CD4-positive, alpha-beta memory T cell (primary cell): ENCODE measurements at regions not wholly inside any gene's neighbourhood (a gene's known extent, or its start where the extent isn't known, plus 50 kb on each side); places are given as distances from the start of the nearest gene placed in this dataset.
"Not testable (repeated sequence)": the region's sequence is repeated elsewhere in the genome, so short reads cannot be mapped to it uniquely, and the experiment has no call there.

ENCODE experiments used
- CTCF ChIA-PET: fragments of 350-600 bp; sonication (Branson Sonifier 250); formaldehyde crosslinking; loops from one replicate; lab custom pipeline; 2021; ENCODE audit warnings: inconsistent platforms; ENCODE audit not compliant: partially characterized antibody; lab: Charles Lee
- POLR2A ChIA-PET: fragments of 350-600 bp; sonication (Branson Sonifier 250); formaldehyde crosslinking; loops from one replicate; lab custom pipeline; 2021; ENCODE audit not compliant: partially characterized antibody; lab: Charles Lee
- DNase-seq, 5 donors: peaks; one replicate each; pipeline versions ENCODE4 v3.0.0 to v3.0.0-alpha.2; 2020 to 2022; ENCODE audit warnings: mixed read lengths in 1 of 5
- H3K27ac ChIP-seq: one replicate; pipeline ENCODE4 v1.7.0; 2013; ENCODE audit warnings: low read depth, low read length
- H3K27me3 ChIP-seq: 2 replicates; pipeline ENCODE4 v1.7.0; 2013; ENCODE audit warnings: mild to moderate bottlenecking, low read length, moderate library complexity; ENCODE audit not compliant: insufficient read depth
- H3K36me3 ChIP-seq: 2 replicates; pipeline ENCODE4 v1.7.0; 2013; ENCODE audit warnings: mild to moderate bottlenecking, low read length, moderate library complexity; ENCODE audit not compliant: insufficient read depth
- H3K4me1 ChIP-seq: 2 replicates; pipeline ENCODE4 v1.7.0; 2013; ENCODE audit warnings: mild to moderate bottlenecking, low read length, moderate library complexity; ENCODE audit not compliant: insufficient read depth
- H3K4me3 ChIP-seq, 2 donors: one replicate each; pipeline ENCODE4 v1.7.0; 2013; ENCODE audit warnings: low read length in 2 of 2, mild to moderate bottlenecking in 1 of 2
- H3K9me3 ChIP-seq, 2 donors: one replicate each; pipeline ENCODE4 v1.7.0; 2013; ENCODE audit warnings: low read length in 2 of 2, control low read depth in 1 of 2; ENCODE audit not compliant: control insufficient read depth in 1 of 2
- H3K27ac Mint-ChIP-seq, 7 donors: one replicate each; pipeline ENCODE4 v1.8.0; 2020 to 2021; ENCODE audit warnings: mixed read lengths in 7 of 7, mild to moderate bottlenecking in 6 of 7, inconsistent platforms in 3 of 7, moderate library complexity in 3 of 7
- H3K27me3 Mint-ChIP-seq, 2 donors: one replicate each; pipeline ENCODE4 v1.8.0; 2020 to 2021; ENCODE audit warnings: mixed read lengths in 2 of 2
- H3K36me3 Mint-ChIP-seq, 2 donors: one replicate each; pipeline ENCODE4 v1.8.0; 2020 to 2021; ENCODE audit warnings: mixed read lengths in 2 of 2, inconsistent platforms in 1 of 2, mild to moderate bottlenecking in 1 of 2
- H3K4me1 Mint-ChIP-seq, 4 donors: one replicate each; pipeline ENCODE4 v1.8.0; 2020 to 2021; ENCODE audit warnings: mixed read lengths in 4 of 4, mild to moderate bottlenecking in 1 of 4
- H3K4me3 Mint-ChIP-seq, 8 donors: one replicate each; pipeline ENCODE4 v1.8.0; 2020 to 2021; ENCODE audit warnings: mixed read lengths in 8 of 8, mild to moderate bottlenecking in 7 of 8, moderate library complexity in 6 of 8, inconsistent platforms in 3 of 8
- H3K9me3 Mint-ChIP-seq, 8 donors: one replicate each; pipeline ENCODE4 v1.8.0; 2020 to 2021; ENCODE audit warnings: mixed read lengths in 8 of 8, mild to moderate bottlenecking in 5 of 8, inconsistent platforms in 3 of 8, moderate library complexity in 1 of 8
- intact Hi-C: fragments of 100-400 bp; cut with micrococcal nuclease; formaldehyde crosslinking; loops from one replicate; pipeline ENCODE4 v1.15.1; 2023

- no peaks in the 10 kb centered on the region for H3K4me1 Mint-ChIP-seq
- POLR2A ChIA-PET: no interaction called here
- H3K9me3 Mint-ChIP-seq: peaks cover 2 to 18% (median 10%) of the 10 kb centered on the region in 8 donors
- H3K4me3 ChIP-seq: no peak overlapping the region
- CTCF ChIA-PET: no interaction called here
- H3K27me3 Mint-ChIP-seq: no peaks in the 10 kb centered on the region
- no peak overlapping the region for H3K27ac ChIP-seq
- intact Hi-C loops: no loop called here
- no peak overlapping the region for H3K27ac Mint-ChIP-seq
- no peaks in the 10 kb centered on the region for H3K36me3 ChIP-seq
- no peak overlapping the region for H3K4me3 Mint-ChIP-seq
- H3K4me1 ChIP-seq: no peaks in the 10 kb centered on the region
- H3K9me3 ChIP-seq: no peaks in the 10 kb centered on the region
- DNase-seq: no peak
- no peaks in the 10 kb centered on the region for H3K27me3 ChIP-seq
- no peaks in the 10 kb centered on the region for H3K36me3 Mint-ChIP-seq
Observed at GRCh38 chr9:108048406-108049025, 558.9 kb upstream of the KLF4 start.

DNA sequence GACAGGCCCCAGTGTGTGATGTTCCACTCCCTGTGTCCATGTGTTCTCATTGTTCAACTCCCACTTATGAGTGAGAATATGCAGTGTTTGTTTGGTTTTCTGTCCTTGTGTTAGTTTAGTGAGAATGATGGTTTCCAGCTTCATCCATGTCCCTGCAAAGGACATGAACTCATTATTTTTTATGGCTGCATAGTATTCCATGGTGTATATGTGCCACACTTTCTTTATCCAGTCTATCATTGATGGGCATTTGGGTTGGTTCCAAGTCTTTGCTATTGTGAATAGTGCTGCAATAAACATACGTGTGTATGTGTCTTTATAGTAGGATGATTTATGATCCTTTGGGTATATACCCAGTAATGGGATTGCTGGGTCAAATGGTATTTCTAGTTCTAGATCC, 558.2 kb upstream of the KLF4 start:
- H3K36me3 ChIP-seq, H3K9me3 ChIP-seq, H3K36me3 Mint-ChIP-seq, POLR2A ChIA-PET, DNase-seq, H3K27me3 Mint-ChIP-seq, H3K4me3 ChIP-seq, H3K4me3 Mint-ChIP-seq, H3K27ac Mint-ChIP-seq, CTCF ChIA-PET, H3K27me3 ChIP-seq, H3K27ac ChIP-seq, H3K4me1 Mint-ChIP-seq, H3K4me1 ChIP-seq, intact Hi-C loops: not testable (repeated sequence)
- H3K9me3 Mint-ChIP-seq: peaks cover 3 to 18% (median 11%) of the 10 kb centered on the region in 8 donors

GRCh38 chr9:108047264-108047663, 557.7 kb upstream of the KLF4 start:
- intact Hi-C loops: no loop called here
- H3K36me3 ChIP-seq: no peaks in the 10 kb centered on the region
- Mint-ChIP-seq H3K9me3 (peaks cover 5 to 17% (median 13%) of the 10 kb centered on the region in 8 donors), H3K36me3 (no peaks in the 10 kb centered on the region), H3K27me3 (no peaks in the 10 kb centered on the region), H3K27ac (no peak overlapping the region), H3K4me1 (no peaks in the 10 kb centered on the region), H3K4me3 (no peak overlapping the region)
- H3K27ac ChIP-seq: no peak overlapping the region
- CTCF ChIA-PET: no interaction called here
- POLR2A ChIA-PET: no interaction called here
- H3K9me3 ChIP-seq: no peaks in the 10 kb centered on the region
- no peak overlapping the region for H3K4me3 ChIP-seq
- no peaks in the 10 kb centered on the region for H3K27me3 ChIP-seq
- no peak for DNase-seq
- H3K4me1 ChIP-seq: no peaks in the 10 kb centered on the region

GRCh38 chr9:108045851-108046250, 556.3 kb upstream of the KLF4 start:
- no peak overlapping the region for H3K27ac Mint-ChIP-seq
- Histone ChIP-seq H3K27ac (no peak overlapping the region), H3K36me3 (no peaks in the 10 kb centered on the region), H3K4me3 (no peak overlapping the region), H3K4me1 (no peaks in the 10 kb centered on the region), H3K27me3 (no peaks in the 10 kb centered on the region), H3K9me3 (no peaks in the 10 kb centered on the region)
- no peak overlapping the region for H3K4me3 Mint-ChIP-seq
- no peaks in the 10 kb centered on the region for H3K36me3 Mint-ChIP-seq
- POLR2A ChIA-PET: no interaction called here
- CTCF ChIA-PET: no interaction called here
- H3K27me3 Mint-ChIP-seq: no peaks in the 10 kb centered on the region
- peaks cover 0 to 17% (median 12%) of the 10 kb centered on the region in 8 donors for H3K9me3 Mint-ChIP-seq
- intact Hi-C loops: no loop called here
- no peaks in the 10 kb centered on the region for H3K4me1 Mint-ChIP-seq
- peak in 1 of 5 donors; percentile 5 for DNase-seq

- Mint-ChIP-seq H3K36me3 (no peaks in the 10 kb centered on the region), H3K4me1 (no peaks in the 10 kb centered on the region), H3K9me3 (peaks cover 0 to 18% (median 13%) of the 10 kb centered on the region in 8 donors), H3K4me3 (no peak overlapping the region), H3K27me3 (no peaks in the 10 kb centered on the region), H3K27ac (no peak overlapping the region)
- no peaks in the 10 kb centered on the region for H3K27me3 ChIP-seq
- H3K36me3 ChIP-seq: no peaks in the 10 kb centered on the region
- ChIA-PET CTCF (no interaction called here), POLR2A (no interaction called here)
- H3K9me3 ChIP-seq: no peaks in the 10 kb centered on the region
- intact Hi-C loops: no loop called here
- H3K4me1 ChIP-seq: no peaks in the 10 kb centered on the region
- no peak for DNase-seq
- no peak overlapping the region for H3K4me3 ChIP-seq
- no peak overlapping the region for H3K27ac ChIP-seq
Observed at GRCh38 chr9:108043585-108043984, 554.0 kb upstream of the KLF4 start.

DNA sequence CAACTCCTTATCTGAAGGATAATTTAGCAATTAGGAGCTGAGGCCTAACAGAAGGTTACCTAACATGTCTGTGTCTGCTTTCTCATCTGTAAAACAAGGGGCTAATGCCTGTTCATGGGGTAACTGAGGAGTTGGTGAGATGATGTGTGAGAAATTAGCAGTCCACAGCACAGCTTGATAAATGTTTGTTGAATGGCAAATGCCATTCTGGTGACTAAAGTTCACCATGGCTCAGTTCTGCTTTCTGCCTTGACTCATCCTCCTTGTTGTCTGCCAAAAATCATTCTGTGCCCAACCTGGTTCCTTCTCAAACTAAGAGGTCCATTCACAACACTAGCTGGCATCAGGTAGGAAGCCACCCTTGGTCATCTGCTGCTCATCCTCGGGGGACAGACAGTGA, 552.0 kb upstream of the KLF4 start:
- intact Hi-C loops: no loop called here
- H3K27me3 Mint-ChIP-seq: no peaks in the 10 kb centered on the region
- H3K9me3 Mint-ChIP-seq: peaks cover 2 to 19% (median 12%) of the 10 kb centered on the region in 8 donors
- DNase-seq: no peak
- H3K36me3 Mint-ChIP-seq: no peaks in the 10 kb centered on the region
- H3K36me3 ChIP-seq: no peaks in the 10 kb centered on the region
- ChIA-PET POLR2A (no interaction called here), CTCF (no interaction called here)
- no peaks in the 10 kb centered on the region for H3K4me1 ChIP-seq
- no peaks in the 10 kb centered on the region for H3K27me3 ChIP-seq
- H3K27ac Mint-ChIP-seq: no peak overlapping the region
- no peaks in the 10 kb centered on the region for H3K9me3 ChIP-seq
- H3K4me1 Mint-ChIP-seq: no peaks in the 10 kb centered on the region
- H3K27ac ChIP-seq: no peak overlapping the region
- no peak overlapping the region for H3K4me3 Mint-ChIP-seq
- H3K4me3 ChIP-seq: no peak overlapping the region

GRCh38 chr9:108040783-108041182, 551.2 kb upstream of the KLF4 start:
- no peak overlapping the region for H3K27ac Mint-ChIP-seq
- H3K9me3 ChIP-seq: no peaks in the 10 kb centered on the region
- intact Hi-C loops: no loop called here
- no peaks in the 10 kb centered on the region for H3K4me1 Mint-ChIP-seq
- H3K36me3 Mint-ChIP-seq: no peaks in the 10 kb centered on the region
- no peak overlapping the region for H3K4me3 ChIP-seq
- no peak overlapping the region for H3K27ac ChIP-seq
- ChIA-PET POLR2A (no interaction called here), CTCF (no interaction called here)
- peaks cover 2 to 20% (median 12%) of the 10 kb centered on the region in 8 donors for H3K9me3 Mint-ChIP-seq
- H3K4me1 ChIP-seq: no peaks in the 10 kb centered on the region
- no peak overlapping the region for H3K4me3 Mint-ChIP-seq
- no peak for DNase-seq
- H3K36me3 ChIP-seq: no peaks in the 10 kb centered on the region
- no peaks in the 10 kb centered on the region for H3K27me3 Mint-ChIP-seq
- H3K27me3 ChIP-seq: no peaks in the 10 kb centered on the region

DNA sequence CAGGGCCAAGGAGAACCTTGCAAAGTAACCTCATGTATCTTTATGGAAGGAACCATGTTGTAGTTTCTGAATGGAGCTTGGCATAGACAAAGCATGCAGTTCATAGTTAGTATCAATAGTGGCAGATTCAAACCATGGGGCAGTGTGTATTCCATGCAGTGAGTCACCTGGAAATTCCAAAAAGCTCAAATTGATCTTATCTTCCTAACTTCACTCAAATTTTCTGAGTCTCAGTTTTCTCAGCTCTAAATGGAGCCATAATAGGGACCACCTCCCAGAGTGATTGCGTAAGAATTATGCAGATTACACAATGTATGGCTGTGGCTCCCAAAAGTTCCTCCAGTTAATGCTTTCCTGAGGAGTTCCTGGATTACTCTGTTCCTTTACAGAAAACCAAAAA, 549.9 kb upstream of the KLF4 start:
- CTCF ChIA-PET: no interaction called here
- Mint-ChIP-seq H3K27ac (no peak overlapping the region), H3K4me3 (no peak overlapping the region), H3K36me3 (no peaks in the 10 kb centered on the region), H3K9me3 (peaks cover 2 to 20% (median 11%) of the 10 kb centered on the region in 8 donors), H3K27me3 (no peaks in the 10 kb centered on the region), H3K4me1 (no peaks in the 10 kb centered on the region)
- H3K4me1 ChIP-seq: no peaks in the 10 kb centered on the region
- no peaks in the 10 kb centered on the region for H3K27me3 ChIP-seq
- DNase-seq: no peak
- intact Hi-C loops: no loop called here
- H3K36me3 ChIP-seq: no peaks in the 10 kb centered on the region
- H3K27ac ChIP-seq: no peak overlapping the region
- POLR2A ChIA-PET: no interaction called here
- no peaks in the 10 kb centered on the region for H3K9me3 ChIP-seq
- no peak overlapping the region for H3K4me3 ChIP-seq
